GM12878 (cell line): ENCODE measurements at regions not wholly inside any gene's neighbourhood (a gene's known extent, or its start where the extent isn't known, plus 50 kb on each side); places are given as distances from the start of the nearest gene placed in this dataset.

ENCODE experiments used
- CBFB ChIP-seq: IDR thresholded peaks from 2 replicates; pipeline ENCODE4 v1.6.1; 2016; ENCODE audit warnings: antibody characterized with exemption, low read depth
- CEBPB ChIP-seq, 2 experiments: fragments of 150-350 bp in 1 of 2; IDR thresholded peaks; 2 replicates each; pipeline ENCODE4 v1.6.1; 2012 to 2014; ENCODE audit warnings: low read depth in 2 of 2, low read length in 2 of 2, borderline replicate concordance in 1 of 2, inconsistent platforms in 1 of 2
- CTCF ChIP-seq, 3 experiments: IDR thresholded peaks in 2 of 3; conservative IDR thresholded peaks in 1 of 3; 2 replicates each; pipeline ENCODE4 v1.5.1; 2011; ENCODE audit warnings: low read depth in 3 of 3, low read length in 3 of 3, mild to moderate bottlenecking in 3 of 3, control low read depth in 2 of 3, moderate library complexity in 2 of 3, inconsistent platforms in 1 of 3, mixed read lengths in 1 of 3; ENCODE audit not compliant: control insufficient read depth in 2 of 3, insufficient read depth in 1 of 3; ENCODE audit errors: extremely low read depth in 1 of 3
- EZH2 ChIP-seq: IDR thresholded peaks from 2 replicates; pipeline ENCODE4 v1.6.1; 2012; ENCODE audit warnings: low read depth, mild to moderate bottlenecking, control low read depth, inconsistent platforms, low read length, borderline replicate concordance; ENCODE audit not compliant: control insufficient read depth
- FOS ChIP-seq: IDR thresholded peaks from 3 replicates; pipeline ENCODE4 v1.6.1; 2011; ENCODE audit warnings: borderline replicate concordance; ENCODE audit not compliant: insufficient read length; ENCODE audit errors: extremely low read depth
- GABPA ChIP-seq: IDR thresholded peaks from 2 replicates; pipeline ENCODE4 v1.6.1; 2014; ENCODE audit warnings: antibody characterized with exemption, low read depth, mild to moderate bottlenecking, inconsistent platforms
- MXI1 ChIP-seq: fragments of 150-350 bp; IDR thresholded peaks from 2 replicates; pipeline ENCODE4 v1.6.1; 2011; ENCODE audit warnings: low read depth, mild to moderate bottlenecking, inconsistent platforms, low read length, improper control_type of control experiment
- NFYA ChIP-seq: IDR thresholded peaks from 2 replicates; pipeline ENCODE4 v1.6.1; 2011; ENCODE audit warnings: low read depth, mild to moderate bottlenecking, low read length, improper control_type of control experiment, borderline replicate concordance
- POLR2A ChIP-seq: IDR thresholded peaks from 2 replicates; pipeline ENCODE4 v1.6.1; 2011; ENCODE audit warnings: low read depth, mild to moderate bottlenecking, low read length
- POLR2AphosphoS5 ChIP-seq: IDR thresholded peaks from 2 replicates; pipeline ENCODE4 v1.6.1; 2011; ENCODE audit warnings: mild to moderate bottlenecking, low read length, inconsistent platforms
- REST ChIP-seq: IDR thresholded peaks from 2 replicates; pipeline ENCODE4 v1.6.1; 2012; ENCODE audit warnings: mild to moderate bottlenecking, low read depth, low read length
- SMC3 ChIP-seq: IDR thresholded peaks from 2 replicates; pipeline ENCODE4 v1.6.1; 2011; ENCODE audit warnings: low read length, improper control_type of control experiment, borderline replicate concordance
- SUPT20H ChIP-seq: IDR thresholded peaks from 2 replicates; pipeline ENCODE4 v1.6.1; 2011; ENCODE audit warnings: low read depth, mild to moderate bottlenecking, low read length, moderate library complexity, borderline replicate concordance; ENCODE audit not compliant: control insufficient read depth
- YY1 ChIP-seq: IDR thresholded peaks from 2 replicates; pipeline ENCODE4 v1.6.1; 2011; ENCODE audit warnings: low read depth, mild to moderate bottlenecking, low read length

DNA sequence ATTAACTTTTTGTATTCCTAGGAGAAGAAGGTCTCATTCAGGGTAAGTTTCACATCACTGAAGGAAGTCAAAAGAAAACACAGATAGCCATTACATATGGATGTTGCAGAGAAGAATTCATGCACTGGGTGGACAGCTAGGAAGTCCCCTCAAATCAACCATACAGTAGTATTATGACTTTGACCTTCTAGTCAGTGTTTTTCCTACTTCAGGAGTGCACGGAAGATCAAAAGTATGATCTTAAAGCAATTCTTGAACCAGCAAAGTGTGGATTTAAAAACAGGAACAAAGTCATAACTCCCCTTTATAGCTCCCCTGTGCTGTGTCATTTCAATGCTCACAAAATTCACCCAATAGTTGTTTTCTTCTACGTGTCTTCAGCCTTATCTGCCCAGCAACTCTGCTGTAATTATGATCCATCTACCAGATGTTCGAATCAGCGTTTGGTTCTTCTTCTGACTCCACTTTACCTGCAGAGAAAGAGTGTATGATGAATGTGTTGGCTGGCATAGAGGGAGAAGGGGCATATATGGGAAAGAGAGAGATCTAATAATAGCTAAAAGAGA lies 118.1 kb upstream of the MEIS2 start:
- TF ChIP-seq MXI1: no peak
- no peak for TF ChIP-seq CBFB
- TF ChIP-seq CTCF (IDR thresholded peaks at IDR 0.05 in 2 of 3, conservative IDR thresholded peaks at IDR 0.05 in 1 of 3; ENCODE audit: control insufficient read depth in 2 of 3, extremely low read depth in 1 of 3, insufficient read depth in 1 of 3, low read depth in 3 of 3, low read length in 3 of 3): no peak
- TF ChIP-seq FOS: no peak
- TF ChIP-seq REST: no peak
- no peak for TF ChIP-seq NFYA
- TF ChIP-seq YY1: no peak
- TF ChIP-seq SMC3: no peak
- no peak for TF ChIP-seq POLR2A
- no peak for TF ChIP-seq CEBPB (IDR thresholded peaks at IDR 0.05; ENCODE audit: borderline replicate concordance in 1 of 2, low read depth in 2 of 2, low read length in 2 of 2)
- TF ChIP-seq EZH2: no peak
- no peak for TF ChIP-seq GABPA
- TF ChIP-seq POLR2AphosphoS5: no peak
- no peak for TF ChIP-seq SUPT20H
